Activated CD8-positive, alpha-beta memory T cell treated with anti-CD3 and anti-CD28 coated beads for 24 hours (primary cell): ENCODE measurements at regions not wholly inside any gene's neighbourhood (a gene's known extent, or its start where the extent isn't known, plus 50 kb on each side); places are given as distances from the start of the nearest gene placed in this dataset.
"Not testable (repeated sequence)": the region's sequence is repeated elsewhere in the genome, so short reads cannot be mapped to it uniquely, and the experiment has no call there.

Experiments
- DNase-seq: peaks from one replicate; pipeline ENCODE4 v3.0.0-alpha.2; 2020

- DNase-seq, result no peak
Measured at GRCh38 chr1:244325056-244325758, 126.5 kb downstream of the ADSS2 start.

DNA sequence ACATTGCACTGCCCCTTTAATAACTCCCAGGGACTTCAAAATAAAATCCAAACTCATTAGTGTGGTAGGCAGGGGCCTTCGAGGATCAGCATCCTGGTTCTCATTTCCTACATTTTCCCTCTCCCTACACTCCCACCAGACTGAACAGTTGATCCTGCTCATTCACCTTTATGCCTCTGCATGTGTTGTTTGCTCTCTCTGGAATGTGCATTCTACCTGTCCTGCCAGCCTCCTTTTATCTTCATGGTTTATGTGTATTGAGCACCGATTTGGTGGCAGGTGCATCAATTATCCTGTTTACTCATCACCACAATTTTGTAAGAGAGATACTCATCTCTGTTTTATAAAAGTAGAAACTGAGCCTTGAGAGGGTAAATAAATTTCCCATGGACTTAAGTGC is 125.0 kb downstream of the ADSS2 start:
- DNase-seq, result no peak

DNA sequence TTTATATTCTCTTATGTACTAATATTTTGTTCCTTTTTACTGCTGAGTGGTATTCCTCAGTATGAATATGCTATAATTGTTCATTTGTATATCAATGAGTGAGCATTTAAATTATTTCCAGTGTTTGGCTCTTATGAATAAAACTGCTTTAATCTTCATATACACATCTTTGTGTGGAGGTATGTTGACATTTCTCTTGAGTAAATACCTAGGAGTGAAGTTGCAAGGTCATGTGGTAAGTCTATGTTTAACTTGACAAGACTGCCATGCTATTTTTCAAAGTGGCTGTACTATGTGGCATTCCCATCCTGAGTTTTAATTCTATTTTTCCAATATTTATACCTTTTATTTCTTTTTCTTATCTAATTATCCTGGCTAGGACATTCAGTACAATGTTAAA is 124.2 kb downstream of the ADSS2 start:
- no peak for DNase-seq

DNA sequence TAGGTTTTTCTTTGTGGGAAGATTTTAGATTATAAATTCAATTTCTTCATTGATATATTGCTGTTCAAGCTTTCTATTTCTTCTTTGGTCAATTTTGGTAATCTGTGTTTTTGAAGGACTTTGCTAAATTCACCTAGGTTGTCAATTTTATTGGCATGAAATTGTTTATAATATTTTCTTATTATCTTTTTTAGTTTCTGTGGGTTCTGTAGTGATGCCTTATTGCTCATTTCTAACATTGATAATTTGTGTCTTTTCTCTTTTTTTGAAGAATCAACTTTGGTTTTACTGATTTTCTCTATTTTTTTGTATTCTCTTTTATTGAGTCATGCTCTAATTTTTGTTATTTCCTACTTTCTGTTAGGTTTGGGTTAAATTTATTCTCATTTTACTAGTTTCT is 123.2 kb downstream of the ADSS2 start:
- DNase-seq, result no peak

GRCh38 chr1:244329591-244330317 is 122.0 kb downstream of the ADSS2 start:
- no peak for DNase-seq

GRCh38 chr1:244330318-244330625 is 121.4 kb downstream of the ADSS2 start:
- DNase-seq, result no peak

DNA sequence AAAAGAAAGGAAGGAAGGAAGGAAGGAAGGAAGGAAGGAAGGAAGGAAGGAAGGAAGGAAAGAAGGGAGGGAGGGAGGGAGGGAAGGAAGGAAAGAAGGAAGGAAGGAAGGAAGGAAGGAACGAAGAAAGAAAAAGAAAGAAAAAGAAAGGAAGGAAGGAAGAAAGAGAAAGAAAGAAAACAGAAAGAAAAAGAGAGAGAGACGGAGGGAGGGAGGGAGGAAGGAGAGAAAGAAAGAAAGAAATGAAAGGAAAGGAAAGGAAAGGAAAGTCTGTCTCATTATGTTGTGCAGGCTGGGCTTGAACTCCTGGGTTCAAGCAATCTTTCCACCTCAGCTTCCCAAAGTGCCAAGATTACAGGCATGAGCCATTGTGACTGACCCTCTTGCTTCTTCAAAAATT is 118.9 kb downstream of the ADSS2 start:
- DNase-seq, result not testable (repeated sequence)

- not testable (repeated sequence) for DNase-seq
Measured at GRCh38 chr1:244334315-244334714, 117.4 kb downstream of the ADSS2 start.

GRCh38 chr1:244334842-244335241 is 116.9 kb downstream of the ADSS2 start:
- not testable (repeated sequence) for DNase-seq

DNA sequence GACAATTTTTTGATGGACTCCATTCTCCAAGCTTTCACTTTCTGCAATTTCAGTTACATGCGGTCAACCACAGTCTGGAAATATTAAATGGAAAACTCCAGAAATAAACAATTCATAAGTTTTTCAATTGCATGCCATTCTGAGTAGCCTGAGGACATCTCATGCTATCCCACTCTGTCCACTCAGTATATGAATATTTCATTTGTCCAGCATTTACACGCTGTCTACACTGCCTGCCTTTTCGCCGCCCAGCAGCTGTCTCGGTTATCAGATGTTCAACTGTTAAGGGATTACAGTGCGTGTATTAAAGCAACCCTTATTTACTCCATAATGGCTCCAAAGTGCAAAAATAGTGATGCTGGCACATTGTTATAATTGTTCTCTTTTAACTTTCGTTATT is 116.3 kb downstream of the ADSS2 start:
- DNase-seq, result no peak

DNA sequence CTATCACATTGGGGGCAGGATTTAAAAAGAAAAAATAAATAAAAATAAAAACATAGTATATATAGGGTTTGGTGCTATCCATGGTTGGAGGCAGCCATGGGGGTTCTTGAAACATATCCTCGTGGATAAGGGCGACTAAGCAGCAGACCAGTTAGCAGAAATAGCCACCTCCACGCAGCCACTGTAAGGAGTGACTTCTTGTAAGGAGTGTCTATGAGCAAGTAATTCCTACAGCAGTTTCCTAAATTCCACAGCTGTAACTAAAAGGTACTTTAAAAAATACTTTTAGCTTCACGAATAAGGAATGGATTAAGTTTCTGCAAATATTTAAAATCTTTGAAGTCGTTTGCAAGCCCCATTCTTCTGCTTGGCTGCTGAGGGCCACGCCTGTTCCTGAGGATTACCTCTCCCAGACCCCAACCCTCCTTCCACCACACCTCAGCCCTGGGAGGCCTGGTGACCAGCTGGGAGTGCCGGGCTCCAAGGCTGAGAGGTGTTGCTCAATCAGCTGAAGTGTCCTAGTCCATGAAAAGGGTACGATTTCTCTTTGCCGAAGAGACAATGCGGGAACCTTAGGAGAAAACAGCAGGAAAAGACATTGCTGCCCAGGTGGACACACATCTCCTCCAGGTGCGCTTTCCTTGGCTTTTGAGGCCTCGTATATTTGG is 115.3 kb downstream of the ADSS2 start:
- no peak for DNase-seq

DNA sequence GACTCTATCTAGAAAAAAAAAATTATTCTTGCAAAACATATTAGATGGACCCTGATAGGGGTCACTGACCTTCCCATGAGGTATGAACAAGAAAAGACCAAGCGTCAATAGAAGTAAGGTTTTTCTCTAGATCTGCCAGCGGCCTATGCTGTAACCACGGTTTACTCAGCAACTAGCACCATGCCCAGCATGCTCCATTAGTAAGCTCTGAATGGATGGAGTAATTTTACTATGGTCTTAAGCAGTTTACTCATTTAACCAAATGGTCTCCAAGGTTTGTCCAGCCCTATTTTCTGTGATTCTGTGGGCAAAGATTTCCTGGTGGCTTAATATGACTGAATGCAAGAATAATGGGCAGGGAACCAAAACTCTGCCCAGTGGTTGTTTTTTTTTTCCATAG is 113.9 kb downstream of the ADSS2 start:
- no peak for DNase-seq

DNA sequence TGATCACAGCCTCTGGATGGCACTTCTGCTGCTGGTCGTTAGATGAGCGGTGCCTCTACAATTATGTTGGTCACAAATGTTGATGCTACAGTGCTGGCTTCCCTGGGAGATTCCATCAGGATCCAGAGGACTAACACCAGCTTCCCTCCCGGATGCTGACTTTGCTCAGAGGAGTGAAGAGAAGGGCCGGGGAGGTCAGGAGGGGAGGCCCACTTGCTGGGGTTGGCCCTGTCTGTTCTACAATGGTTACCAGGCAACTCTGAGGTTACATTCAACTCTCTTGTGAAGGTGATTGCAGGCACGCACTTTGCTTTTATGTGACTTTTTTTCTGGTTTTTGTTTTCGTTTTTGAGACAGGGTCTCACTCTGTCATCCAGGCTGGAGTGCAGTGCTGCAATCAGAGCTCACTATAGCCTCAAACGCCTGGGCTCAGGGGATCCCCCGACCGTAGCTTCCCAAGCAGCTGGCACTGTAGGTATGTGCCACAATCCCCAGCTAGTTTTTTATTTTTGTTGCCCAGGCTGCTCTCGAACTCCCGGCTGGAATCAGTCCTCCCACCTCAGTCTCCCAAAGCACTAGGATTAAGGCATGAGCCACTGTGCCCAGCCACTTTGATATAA is 112.5 kb downstream of the ADSS2 start:
- DNase-seq, result no peak

DNA sequence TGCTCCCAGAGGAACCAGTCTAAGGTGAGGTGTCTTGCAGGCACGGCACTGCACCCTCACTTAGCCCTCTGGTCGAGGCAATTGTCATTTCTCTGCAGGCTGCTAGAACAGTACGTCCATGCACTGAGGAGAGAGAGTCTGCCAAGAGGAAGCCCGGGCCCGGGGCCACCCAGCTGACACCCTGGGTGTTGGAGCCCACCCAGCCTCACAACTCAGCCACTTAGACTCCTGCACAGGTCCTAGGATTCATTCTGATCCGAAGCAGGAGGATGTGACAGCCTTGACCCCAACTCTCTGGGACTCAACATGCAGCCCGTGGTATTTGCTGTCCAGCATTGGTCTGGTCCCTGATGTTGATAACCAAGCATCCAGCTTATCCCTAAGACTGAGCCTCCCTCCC is 111.9 kb downstream of the ADSS2 start:
- no peak for DNase-seq

DNA sequence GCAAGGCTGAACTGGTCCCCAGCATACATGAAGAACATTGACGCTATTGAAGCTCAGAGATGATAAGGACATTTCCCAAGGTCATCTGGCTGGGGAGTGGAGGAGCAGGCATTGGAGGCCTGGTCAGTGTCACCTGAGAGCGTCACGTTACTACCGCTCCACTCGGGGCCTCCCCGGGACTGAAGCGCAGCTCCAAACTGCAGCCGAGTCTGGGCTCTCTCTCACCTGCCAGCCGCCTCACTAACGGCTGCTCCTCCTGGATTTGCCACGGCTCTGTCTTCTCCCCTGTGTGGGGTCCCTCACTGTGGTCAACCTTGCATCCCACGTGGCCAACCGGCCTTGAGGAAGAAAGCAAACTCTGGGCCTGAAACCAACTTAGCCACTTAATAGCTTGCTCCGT is 111.3 kb downstream of the ADSS2 start:
- DNase-seq, result no peak

DNA sequence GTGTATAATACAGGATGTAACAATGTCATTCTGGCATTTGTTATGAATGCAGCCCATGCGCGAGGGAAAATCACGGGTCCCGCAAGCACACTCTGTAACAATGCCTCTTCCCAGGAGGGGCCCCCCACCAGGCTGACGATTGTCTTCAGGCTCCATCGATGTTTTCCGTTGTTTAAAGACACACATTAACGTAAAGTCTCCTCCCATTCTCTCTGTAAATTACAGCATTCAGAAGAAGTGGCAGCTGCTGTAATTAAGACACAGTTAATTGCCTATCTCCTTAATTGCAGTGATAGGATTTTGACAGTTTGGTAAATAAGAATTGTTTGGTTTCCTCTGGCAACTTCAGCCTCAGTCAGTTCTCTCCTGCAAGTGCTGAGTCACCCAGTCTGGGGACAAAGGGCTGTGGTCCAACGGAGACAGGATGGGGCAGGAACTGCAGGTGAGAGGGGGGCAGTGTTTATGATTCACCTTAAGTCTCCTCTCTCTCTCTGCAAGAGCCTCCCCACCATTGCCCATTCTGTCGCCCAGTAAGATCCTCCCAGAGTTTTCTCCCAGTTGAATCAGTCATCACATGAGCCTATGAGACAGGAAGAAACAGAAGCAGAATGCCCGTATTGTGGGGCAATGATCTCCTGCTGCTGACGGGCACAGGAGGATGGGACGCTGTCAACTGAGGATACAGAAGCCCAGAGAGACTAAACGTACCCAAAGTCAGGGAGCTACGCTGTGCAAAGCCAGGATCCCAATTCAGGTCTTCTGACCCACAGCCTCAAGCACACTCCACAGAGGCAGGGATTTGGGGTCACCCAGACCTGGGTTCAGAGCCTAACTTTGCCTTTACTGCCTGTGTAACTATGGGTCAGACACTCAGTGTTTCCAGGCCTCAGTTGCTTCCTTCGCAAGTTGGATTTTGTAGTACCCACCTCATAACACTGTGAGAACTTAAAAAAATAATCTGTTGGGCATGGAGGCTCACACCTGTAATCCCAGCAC is 110.0 kb downstream of the ADSS2 start:
- DNase-seq, result peak; percentile 11

DNA sequence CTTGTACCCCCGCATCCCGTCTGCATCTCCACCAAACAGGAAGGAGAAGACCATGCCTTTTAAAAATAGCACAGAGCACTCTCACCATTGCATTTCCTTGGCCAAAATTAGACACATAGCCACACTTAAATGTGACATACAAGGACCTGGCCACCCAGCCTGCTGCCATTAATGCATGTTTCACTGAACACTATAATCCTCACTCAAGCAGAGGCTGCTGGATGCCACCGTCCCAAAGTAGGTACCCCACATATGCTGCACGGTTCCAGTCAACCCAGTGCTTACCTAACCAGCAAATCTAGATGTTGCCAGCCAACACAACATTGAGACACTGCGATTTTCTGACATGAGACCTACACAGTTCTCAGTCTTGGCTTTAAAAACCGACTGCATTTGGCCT is 107.7 kb downstream of the ADSS2 start:
- DNase-seq, result no peak

- DNase-seq, result peak; percentile 21
Measured at GRCh38 chr1:244346972-244347618, 104.6 kb downstream of the ADSS2 start.

DNA sequence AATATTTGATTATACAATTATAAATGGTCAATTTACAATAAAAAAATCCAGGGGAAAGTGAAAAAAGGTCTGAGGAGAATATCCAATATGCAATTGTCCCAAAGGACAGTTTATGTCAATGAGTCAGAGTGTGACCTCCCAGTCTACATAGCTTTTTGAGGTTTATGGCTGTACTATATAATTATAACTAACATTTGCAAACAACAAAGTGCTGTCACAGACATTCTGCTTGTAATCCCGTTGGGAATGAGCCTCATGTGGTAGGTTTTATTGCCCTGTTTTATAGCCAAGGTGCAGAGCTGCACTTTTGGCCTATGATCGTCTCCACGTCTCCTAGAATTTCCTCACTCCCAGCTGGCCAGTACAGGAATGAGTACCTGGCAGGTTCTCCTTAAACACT is 103.8 kb downstream of the ADSS2 start:
- no peak for DNase-seq

GRCh38 chr1:244349103-244349531 is 102.6 kb downstream of the ADSS2 start:
- peak; percentile 33 for DNase-seq

GRCh38 chr1:244349581-244350001 is 102.1 kb downstream of the ADSS2 start:
- peak; percentile 43 for DNase-seq

DNA sequence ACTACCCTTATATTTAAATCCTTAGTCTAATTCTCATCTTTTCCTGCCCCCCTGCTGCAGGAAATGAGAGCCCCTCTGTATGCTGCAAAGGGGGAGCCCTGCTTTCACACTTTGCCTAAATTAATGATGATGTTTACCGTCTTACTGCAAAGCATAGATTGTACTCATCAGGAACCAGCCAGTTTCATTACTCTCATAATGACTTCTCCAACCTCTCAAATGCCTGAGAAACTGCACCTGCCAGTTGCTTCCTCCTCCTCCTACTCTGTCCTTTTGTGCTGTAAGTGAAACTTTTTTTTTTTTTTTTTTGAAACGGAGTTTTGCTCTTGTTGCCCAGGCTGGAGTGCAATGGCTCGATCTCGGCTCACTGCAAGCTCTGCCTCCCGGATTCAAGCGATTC is 101.7 kb downstream of the ADSS2 start:
- no peak for DNase-seq
